HCT116 (cell line): ENCODE measurements at regions not wholly inside any gene's neighbourhood (a gene's known extent, or its start where the extent isn't known, plus 50 kb on each side); places are given as distances from the start of the nearest gene placed in this dataset.

ENCODE experiments used
- ATAC-seq: fragments of 200-7000 bp; cut with Tn5 transposase; 2 replicates; pipeline ENCODE4 v1.9.1; 2020; ENCODE audit warnings: mild to moderate bottlenecking, moderate library complexity
- BruUV-seq: library from RNA; stranded (reverse); fragments of 400-500 nt; replicated peaks from 2 replicates; lab custom pipeline; 2021; lab: Mats Ljungman, UMichigan
- CTCF ChIA-PET: fragments of 300-600 bp; sonication (Branson Sonifier 250); formaldehyde crosslinking; loops from one replicate; lab custom pipeline; 2021; ENCODE audit warnings: antibody characterized with exemption; lab: Charles Lee
- POLR2A ChIA-PET: fragments of 300-600, 350-600 bp; sonication (Branson Sonifier 250); formaldehyde crosslinking; loops from one replicate; lab custom pipeline; 2021; ENCODE audit warnings: antibody characterized with exemption; lab: Charles Lee
- RAD21 ChIA-PET, 2 experiments: fragments of 300-600 bp; sonication (Branson Sonifier 250); formaldehyde crosslinking; loops; one replicate each; lab custom pipeline; 2023; ENCODE audit warnings: low total read pairs in 2 of 2; ENCODE audit not compliant: uncharacterized antibody in 2 of 2, unreplicated experiment in 2 of 2, low non-redundant PET in 1 of 2; lab: Charles Lee
- DNase-seq: peaks from one replicate; pipeline ENCODE4 v3.0.0-alpha.2; 2010; ENCODE audit warnings: low read depth, low spot score
- H2AFZ ChIP-seq: fragments of 200-600 bp; shearing (Covaris generic), sonication (generic); 2 replicates; pipeline ENCODE4 v1.6.1; 2017; ENCODE audit warnings: low read depth, mixed run types, mixed read lengths, antibody characterized with exemption, low read length; ENCODE audit not compliant: poor library complexity, severe bottlenecking
- H3K27ac ChIP-seq: 2 replicates; pipeline ENCODE4 v1.5.1; 2012; ENCODE audit warnings: low read depth, low read length
- H3K27me3 ChIP-seq: fragments of 200-600 bp; sonication (generic); 2 replicates; pipeline ENCODE4 v1.6.1; 2016; ENCODE audit warnings: mixed run types, low read length, mixed read lengths; ENCODE audit not compliant: insufficient read depth
- H3K36me3 ChIP-seq, 2 experiments: fragments of 200-500 bp in 1 of 2; fragments of 200-600 bp in 1 of 2; sonication (Bioruptor generic) in 1 of 2; sonication (generic) in 1 of 2; 2 replicates each; pipeline versions ENCODE4 v1.5.1 to v1.6.1; 2014 to 2016; ENCODE audit warnings: low read length in 2 of 2, inconsistent platforms in 1 of 2, mixed read lengths in 1 of 2, mixed run types in 1 of 2; ENCODE audit not compliant: insufficient read depth in 2 of 2, control insufficient read depth in 1 of 2
- H3K4me1 ChIP-seq, 2 experiments: fragments of 200-600 bp in 1 of 2; sonication (generic) in 1 of 2; 2 replicates each; pipeline versions ENCODE4 v1.5.1 to v1.6.1; 2012 to 2017; ENCODE audit warnings: low read length in 2 of 2, inconsistent platforms in 1 of 2, mild to moderate bottlenecking in 1 of 2, mixed read lengths in 1 of 2, mixed run types in 1 of 2, moderate library complexity in 1 of 2; ENCODE audit not compliant: insufficient read depth in 2 of 2, control insufficient read depth in 1 of 2
- H3K4me2 ChIP-seq: fragments of 200-600 bp; sonication (generic); 2 replicates; pipeline ENCODE4 v1.6.1; 2017; ENCODE audit warnings: mixed run types, low read length, mixed read lengths
- H3K4me3 ChIP-seq, 2 experiments: fragments of 200-600 bp in 1 of 2; sonication (generic) in 1 of 2; replicated peaks in 1 of 2; 2 replicates each; pipeline ENCODE4 v1.5.1; 2011 to 2016; ENCODE audit warnings: low read length in 2 of 2, control low read depth in 1 of 2, low read depth in 1 of 2, mild to moderate bottlenecking in 1 of 2, mixed read lengths in 1 of 2, mixed run types in 1 of 2
- H3K79me2 ChIP-seq: fragments of 200-600 bp; sonication (generic); 2 replicates; pipeline ENCODE4 v1.6.1; 2017; ENCODE audit warnings: mild to moderate bottlenecking, mixed run types, low read length, moderate library complexity, mixed read lengths; ENCODE audit not compliant: insufficient read depth
- H3K9ac ChIP-seq: fragments of 200-600 bp; sonication (generic); 2 replicates; pipeline ENCODE4 v1.6.1; 2016; ENCODE audit warnings: low read length, mixed read lengths
- H3K9me2 ChIP-seq: fragments of 200-600 bp; sonication (generic), shearing (Covaris generic); 2 replicates; pipeline ENCODE4 v1.6.1; 2017; ENCODE audit warnings: mixed run types, mild to moderate bottlenecking, moderate library complexity; ENCODE audit not compliant: insufficient read depth
- H3K9me3 ChIP-seq, 2 experiments: fragments of 200-500 bp in 1 of 2; fragments of 200-600 bp in 1 of 2; sonication (Bioruptor generic) in 1 of 2; sonication (generic) in 1 of 2; 2 replicates each; pipeline ENCODE4 v1.6.1; 2014 to 2017; ENCODE audit warnings: low read length in 2 of 2, mixed read lengths in 2 of 2, inconsistent platforms in 1 of 2, low read depth in 1 of 2, mild to moderate bottlenecking in 1 of 2, mixed run types in 1 of 2, moderate library complexity in 1 of 2; ENCODE audit not compliant: control insufficient read depth in 1 of 2, insufficient read depth in 1 of 2
- H4K20me1 ChIP-seq: fragments of 200-600 bp; sonication (generic), shearing (Covaris generic); 2 replicates; pipeline ENCODE4 v1.6.1; 2017; ENCODE audit warnings: mixed run types, mild to moderate bottlenecking, moderate library complexity; ENCODE audit not compliant: insufficient read depth
- CBX3 ChIP-seq: IDR thresholded peaks from 2 replicates; pipeline ENCODE4 v1.6.1; 2012; ENCODE audit warnings: low read depth
- CEBPB ChIP-seq: IDR thresholded peaks from 2 replicates; pipeline ENCODE4 v1.6.1; 2012; ENCODE audit warnings: low read depth
- EGR1 ChIP-seq: IDR thresholded peaks from 2 replicates; pipeline ENCODE4 v1.6.1; 2012; ENCODE audit warnings: low read depth
- ELF1 ChIP-seq: IDR thresholded peaks from 2 replicates; pipeline ENCODE4 v1.6.1; 2012; ENCODE audit warnings: low read depth, borderline replicate concordance
- EZH2phosphoT487 ChIP-seq: fragments of 200-600 bp; IDR thresholded peaks from 2 replicates; pipeline ENCODE4 v1.6.1; 2018; ENCODE audit warnings: antibody characterized with exemption, borderline replicate concordance
- JUND ChIP-seq: IDR thresholded peaks from 2 replicates; pipeline ENCODE4 v1.6.1; 2012
- POLR2AphosphoS5 ChIP-seq: IDR thresholded peaks from 2 replicates; pipeline ENCODE4 v1.6.1; 2011; ENCODE audit warnings: mild to moderate bottlenecking, low read depth, low read length, moderate library complexity
- RAD21 ChIP-seq: IDR thresholded peaks from 2 replicates; pipeline ENCODE4 v1.6.1; 2012; ENCODE audit warnings: low read depth, mild to moderate bottlenecking
- SIN3A ChIP-seq: IDR thresholded peaks from 2 replicates; pipeline ENCODE4 v1.6.1; 2012; ENCODE audit warnings: low read depth
- SP1 ChIP-seq: IDR thresholded peaks from 2 replicates; pipeline ENCODE4 v1.6.1; 2012; ENCODE audit warnings: low read depth
- SRF ChIP-seq: IDR thresholded peaks from 2 replicates; pipeline ENCODE4 v1.6.1; 2012; ENCODE audit warnings: low read depth
- TCF7L2 ChIP-seq: IDR thresholded peaks from 2 replicates; pipeline ENCODE4 v1.7.0; 2011; ENCODE audit warnings: borderline replicate concordance, inconsistent platforms; ENCODE audit not compliant: insufficient read depth, insufficient read length; ENCODE audit errors: extremely low read depth
- YY1 ChIP-seq: IDR thresholded peaks from 2 replicates; pipeline ENCODE4 v1.6.1; 2011; ENCODE audit warnings: low read length, low read depth, moderate library complexity, mild to moderate bottlenecking; ENCODE audit not compliant: insufficient replicate concordance; ENCODE audit errors: extremely low read depth
- ZFX ChIP-seq: fragments of 450-650 bp; IDR thresholded peaks from 2 replicates; pipeline ENCODE4 v1.6.1; 2017
- ZNF274 ChIP-seq: fragments of 200-500 bp; sonication (Bioruptor generic); IDR thresholded peaks from 2 replicates; pipeline ENCODE4 v1.6.1; 2014; ENCODE audit warnings: mild to moderate bottlenecking, low read depth, low read length, inconsistent platforms
- intact Hi-C: fragments of 100-400 bp; cut with micrococcal nuclease; formaldehyde crosslinking; loops from 2 replicates; pipeline ENCODE4 v1.10.0; 2022
- TF ChIP-seq, protein P1 (sequence below): IDR thresholded peaks from 2 replicates; pipeline ENCODE4 v1.6.1; 2011; ENCODE audit warnings: mild to moderate bottlenecking, low read length, moderate library complexity; ENCODE audit not compliant: insufficient replicate concordance; ENCODE audit errors: extremely low read depth
- TF ChIP-seq, protein P2 (sequence below): IDR thresholded peaks from 2 replicates; pipeline ENCODE4 v1.6.1; 2012
- TF ChIP-seq, protein P3 (sequence below): IDR thresholded peaks from 2 replicates; pipeline ENCODE4 v1.6.1; 2012; ENCODE audit warnings: low read depth
- TF ChIP-seq, protein P4 (sequence below), 3 experiments: fragments of 200-600 bp in 1 of 3; sonication (generic) in 1 of 3; IDR thresholded peaks in 2 of 3; conservative IDR thresholded peaks in 1 of 3; 2 replicates each; pipeline ENCODE4 v1.5.1; 2012 to 2017; ENCODE audit warnings: low read depth in 2 of 3, low read length in 2 of 3, antibody characterized with exemption in 1 of 3, borderline replicate concordance in 1 of 3, control low read depth in 1 of 3, mild to moderate bottlenecking in 1 of 3, mixed read lengths in 1 of 3, mixed run types in 1 of 3, moderate library complexity in 1 of 3; ENCODE audit not compliant: insufficient read depth in 1 of 3
- TF ChIP-seq, protein P5 (sequence below): IDR thresholded peaks from 2 replicates; pipeline ENCODE4 v1.6.1; 2012

DNA sequence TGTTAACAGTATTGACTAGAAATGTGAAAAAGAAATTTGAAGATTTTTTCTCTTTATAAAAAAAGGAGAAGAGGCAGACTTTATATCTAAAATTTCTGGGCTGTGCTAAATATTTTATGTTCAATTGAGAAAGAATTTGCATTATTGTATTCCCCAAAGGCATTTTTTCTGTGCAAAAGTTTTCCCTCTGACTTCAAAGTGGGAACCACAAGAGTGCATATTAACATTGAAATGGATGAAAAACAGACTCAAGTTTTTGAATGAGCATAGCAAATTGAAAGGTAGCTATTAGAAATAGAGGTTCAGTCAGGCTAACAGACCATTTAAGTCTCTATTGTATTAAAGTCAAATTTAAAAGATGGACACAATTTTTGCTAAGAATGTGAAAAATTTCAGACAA, 95.2 kb downstream of the RASSF9 start:
- H3K4me1 ChIP-seq: no peaks in the 10 kb centered on the region
- H3K27ac ChIP-seq: no peak overlapping the region
- no peaks in the 10 kb centered on the region for H4K20me1 ChIP-seq
- no peak for DNase-seq
- no peak overlapping the region for H3K9ac ChIP-seq
- no peak overlapping the region for H3K4me3 ChIP-seq
- H3K4me2 ChIP-seq: no peak overlapping the region
- RAD21 ChIA-PET: no interaction called here
- BruUV-seq: no TSS peak
- ATAC-seq: no peak
- H3K9me3 ChIP-seq: no peaks in the 10 kb centered on the region
- no peaks in the 10 kb centered on the region for H3K79me2 ChIP-seq
- intact Hi-C loops: no loop called here
- TF ChIP-seq POLR2AphosphoS5: no peak
- TF ChIP-seq, protein P1, sequence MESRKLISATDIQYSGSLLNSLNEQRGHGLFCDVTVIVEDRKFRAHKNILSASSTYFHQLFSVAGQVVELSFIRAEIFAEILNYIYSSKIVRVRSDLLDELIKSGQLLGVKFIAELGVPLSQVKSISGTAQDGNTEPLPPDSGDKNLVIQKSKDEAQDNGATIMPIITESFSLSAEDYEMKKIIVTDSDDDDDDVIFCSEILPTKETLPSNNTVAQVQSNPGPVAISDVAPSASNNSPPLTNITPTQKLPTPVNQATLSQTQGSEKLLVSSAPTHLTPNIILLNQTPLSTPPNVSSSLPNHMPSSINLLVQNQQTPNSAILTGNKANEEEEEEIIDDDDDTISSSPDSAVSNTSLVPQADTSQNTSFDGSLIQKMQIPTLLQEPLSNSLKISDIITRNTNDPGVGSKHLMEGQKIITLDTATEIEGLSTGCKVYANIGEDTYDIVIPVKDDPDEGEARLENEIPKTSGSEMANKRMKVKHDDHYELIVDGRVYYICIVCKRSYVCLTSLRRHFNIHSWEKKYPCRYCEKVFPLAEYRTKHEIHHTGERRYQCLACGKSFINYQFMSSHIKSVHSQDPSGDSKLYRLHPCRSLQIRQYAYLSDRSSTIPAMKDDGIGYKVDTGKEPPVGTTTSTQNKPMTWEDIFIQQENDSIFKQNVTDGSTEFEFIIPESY: no peak
- TF ChIP-seq ZFX: no peak
- TF ChIP-seq RAD21: no peak
- TF ChIP-seq ZNF274: no peak
- no peak for TF ChIP-seq SP1
- TF ChIP-seq, protein P2, sequence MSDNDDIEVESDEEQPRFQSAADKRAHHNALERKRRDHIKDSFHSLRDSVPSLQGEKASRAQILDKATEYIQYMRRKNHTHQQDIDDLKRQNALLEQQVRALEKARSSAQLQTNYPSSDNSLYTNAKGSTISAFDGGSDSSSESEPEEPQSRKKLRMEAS: no peak
- TF ChIP-seq, protein P3, sequence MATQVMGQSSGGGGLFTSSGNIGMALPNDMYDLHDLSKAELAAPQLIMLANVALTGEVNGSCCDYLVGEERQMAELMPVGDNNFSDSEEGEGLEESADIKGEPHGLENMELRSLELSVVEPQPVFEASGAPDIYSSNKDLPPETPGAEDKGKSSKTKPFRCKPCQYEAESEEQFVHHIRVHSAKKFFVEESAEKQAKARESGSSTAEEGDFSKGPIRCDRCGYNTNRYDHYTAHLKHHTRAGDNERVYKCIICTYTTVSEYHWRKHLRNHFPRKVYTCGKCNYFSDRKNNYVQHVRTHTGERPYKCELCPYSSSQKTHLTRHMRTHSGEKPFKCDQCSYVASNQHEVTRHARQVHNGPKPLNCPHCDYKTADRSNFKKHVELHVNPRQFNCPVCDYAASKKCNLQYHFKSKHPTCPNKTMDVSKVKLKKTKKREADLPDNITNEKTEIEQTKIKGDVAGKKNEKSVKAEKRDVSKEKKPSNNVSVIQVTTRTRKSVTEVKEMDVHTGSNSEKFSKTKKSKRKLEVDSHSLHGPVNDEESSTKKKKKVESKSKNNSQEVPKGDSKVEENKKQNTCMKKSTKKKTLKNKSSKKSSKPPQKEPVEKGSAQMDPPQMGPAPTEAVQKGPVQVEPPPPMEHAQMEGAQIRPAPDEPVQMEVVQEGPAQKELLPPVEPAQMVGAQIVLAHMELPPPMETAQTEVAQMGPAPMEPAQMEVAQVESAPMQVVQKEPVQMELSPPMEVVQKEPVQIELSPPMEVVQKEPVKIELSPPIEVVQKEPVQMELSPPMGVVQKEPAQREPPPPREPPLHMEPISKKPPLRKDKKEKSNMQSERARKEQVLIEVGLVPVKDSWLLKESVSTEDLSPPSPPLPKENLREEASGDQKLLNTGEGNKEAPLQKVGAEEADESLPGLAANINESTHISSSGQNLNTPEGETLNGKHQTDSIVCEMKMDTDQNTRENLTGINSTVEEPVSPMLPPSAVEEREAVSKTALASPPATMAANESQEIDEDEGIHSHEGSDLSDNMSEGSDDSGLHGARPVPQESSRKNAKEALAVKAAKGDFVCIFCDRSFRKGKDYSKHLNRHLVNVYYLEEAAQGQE: no peak
- TF ChIP-seq JUND: no peak
- no peak for TF ChIP-seq EZH2phosphoT487
- TF ChIP-seq SIN3A: no peak
- TF ChIP-seq, protein P4, sequence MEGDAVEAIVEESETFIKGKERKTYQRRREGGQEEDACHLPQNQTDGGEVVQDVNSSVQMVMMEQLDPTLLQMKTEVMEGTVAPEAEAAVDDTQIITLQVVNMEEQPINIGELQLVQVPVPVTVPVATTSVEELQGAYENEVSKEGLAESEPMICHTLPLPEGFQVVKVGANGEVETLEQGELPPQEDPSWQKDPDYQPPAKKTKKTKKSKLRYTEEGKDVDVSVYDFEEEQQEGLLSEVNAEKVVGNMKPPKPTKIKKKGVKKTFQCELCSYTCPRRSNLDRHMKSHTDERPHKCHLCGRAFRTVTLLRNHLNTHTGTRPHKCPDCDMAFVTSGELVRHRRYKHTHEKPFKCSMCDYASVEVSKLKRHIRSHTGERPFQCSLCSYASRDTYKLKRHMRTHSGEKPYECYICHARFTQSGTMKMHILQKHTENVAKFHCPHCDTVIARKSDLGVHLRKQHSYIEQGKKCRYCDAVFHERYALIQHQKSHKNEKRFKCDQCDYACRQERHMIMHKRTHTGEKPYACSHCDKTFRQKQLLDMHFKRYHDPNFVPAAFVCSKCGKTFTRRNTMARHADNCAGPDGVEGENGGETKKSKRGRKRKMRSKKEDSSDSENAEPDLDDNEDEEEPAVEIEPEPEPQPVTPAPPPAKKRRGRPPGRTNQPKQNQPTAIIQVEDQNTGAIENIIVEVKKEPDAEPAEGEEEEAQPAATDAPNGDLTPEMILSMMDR (IDR thresholded peaks at IDR 0.05 in 2 of 3, conservative IDR thresholded peaks at IDR 0.05 in 1 of 3; ENCODE audit: borderline replicate concordance in 1 of 3, insufficient read depth in 1 of 3, low read depth in 2 of 3, low read length in 2 of 3): no peak
- no peak for TF ChIP-seq ELF1
- no peak for TF ChIP-seq CBX3
- no peak for TF ChIP-seq EGR1
- no peak for TF ChIP-seq YY1
- TF ChIP-seq TCF7L2: no peak
- no peak for TF ChIP-seq SRF
- TF ChIP-seq, protein P5, sequence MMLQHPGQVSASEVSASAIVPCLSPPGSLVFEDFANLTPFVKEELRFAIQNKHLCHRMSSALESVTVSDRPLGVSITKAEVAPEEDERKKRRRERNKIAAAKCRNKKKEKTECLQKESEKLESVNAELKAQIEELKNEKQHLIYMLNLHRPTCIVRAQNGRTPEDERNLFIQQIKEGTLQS: no peak
- TF ChIP-seq CEBPB: no peak
- no peaks in the 10 kb centered on the region for H3K27me3 ChIP-seq
- no peaks in the 10 kb centered on the region for H3K9me2 ChIP-seq
- POLR2A ChIA-PET: no interaction called here
- CTCF ChIA-PET: no interaction called here
- H2AFZ ChIP-seq: no peak overlapping the region
- no peaks in the 10 kb centered on the region for H3K36me3 ChIP-seq
